ENCODE measurements at regions not wholly inside any gene's neighbourhood (a gene's known extent, or its start where the extent isn't known, plus 50 kb on each side); places are given as distances from the start of the nearest gene placed in this dataset.

GRCh38 chr7:56483861-56484550 lies 367.8 kb upstream of the NUPR2 start:
- no peaks in the 10 kb centered on the region for H3K36me3 ChIP-seq
- TF ChIP-seq CTCF (IDR thresholded peaks at IDR 0.05) (no peak), POLR2A (IDR thresholded peaks at IDR 0.05) (no peak)
- no peak overlapping the region for H3K4me3 ChIP-seq
- intact Hi-C loops (cut with DNase I) = no loop called here
- H3K4me1 ChIP-seq = no peaks in the 10 kb centered on the region
- DNase-seq = no peak
- 73 to 83% methylated on average over 10 to 11 of the region's 40 CpGs for WGBS, 2 donors
- no peaks in the 10 kb centered on the region for H3K27me3 ChIP-seq
- no peak overlapping the region for H3K27ac ChIP-seq
- peaks cover 0 to 86% (median 27%) of the 10 kb centered on the region in 3 donors for H3K9me3 ChIP-seq

GRCh38 chr7:56483153-56483552 lies 366.9 kb upstream of the NUPR2 start:
- no peaks in the 10 kb centered on the region for H3K27me3 ChIP-seq
- H3K4me3 ChIP-seq = no peak overlapping the region
- WGBS, 2 donors = 70 to 80% methylated on average over 8 to 22 of the region's 22 CpGs
- no peak for DNase-seq
- no peaks in the 10 kb centered on the region for H3K4me1 ChIP-seq
- no peak overlapping the region for H3K27ac ChIP-seq
- TF ChIP-seq CTCF (IDR thresholded peaks at IDR 0.05) = no peak
- no peak for TF ChIP-seq POLR2A (IDR thresholded peaks at IDR 0.05)
- peaks cover 0 to 88% (median 36%) of the 10 kb centered on the region in 3 donors for H3K9me3 ChIP-seq
- intact Hi-C loops (cut with DNase I) = no loop called here
- H3K36me3 ChIP-seq = no peaks in the 10 kb centered on the region

DNA sequence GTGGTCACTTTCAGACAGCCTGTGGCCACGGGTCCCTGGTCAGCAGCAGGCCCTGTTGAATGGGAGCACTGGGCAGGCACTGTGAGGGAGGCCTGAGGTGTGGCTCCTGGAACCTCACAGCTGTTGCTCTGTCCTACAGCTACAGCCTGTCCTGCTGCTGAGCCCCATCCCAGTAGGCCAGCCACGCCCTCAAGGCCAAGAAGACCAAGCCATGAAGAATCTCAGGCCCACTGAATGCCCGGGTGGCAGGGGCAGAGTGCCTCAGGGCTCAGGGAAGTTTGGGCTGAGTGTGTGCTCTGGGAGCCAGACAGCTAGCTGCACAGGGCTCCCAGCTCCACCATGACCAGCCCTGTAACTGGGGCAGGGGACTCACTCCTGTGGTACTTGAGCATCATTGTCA lies 363.5 kb upstream of the NUPR2 start:
- Histone ChIP-seq H3K27me3 (no peaks in the 10 kb centered on the region), H3K4me1 (no peaks in the 10 kb centered on the region), H3K36me3 (no peaks in the 10 kb centered on the region), H3K4me3 (no peak overlapping the region), H3K9me3 (peaks cover 0 to 95% (median 56%) of the 10 kb centered on the region in 3 donors), H3K27ac (no peak overlapping the region)
- WGBS, 2 donors = 40% methylated on average over 1 of the region's 3 CpGs; no CpG with 5 or more reads in 1 of the 2 donors
- no peak for TF ChIP-seq CTCF (IDR thresholded peaks at IDR 0.05)
- TF ChIP-seq POLR2A (IDR thresholded peaks at IDR 0.05) = no peak
- intact Hi-C loops (cut with DNase I) = no loop called here
- no peak for DNase-seq

GRCh38 chr7:56479136-56479535 lies 362.9 kb upstream of the NUPR2 start:
- Histone ChIP-seq H3K9me3 (peaks cover 0 to 95% (median 56%) of the 10 kb centered on the region in 3 donors), H3K27ac (no peak overlapping the region), H3K4me3 (no peak overlapping the region), H3K36me3 (no peaks in the 10 kb centered on the region), H3K27me3 (no peaks in the 10 kb centered on the region), H3K4me1 (no peaks in the 10 kb centered on the region)
- no peak for DNase-seq
- intact Hi-C loops (cut with DNase I) = no loop called here
- TF ChIP-seq POLR2A (IDR thresholded peaks at IDR 0.05) (no peak), CTCF (IDR thresholded peaks at IDR 0.05) (no peak)
- 20% methylated on average over 1 of the region's 2 CpGs; no CpG with 5 or more reads in 1 of the 2 donors for WGBS, 2 donors

GRCh38 chr7:56474271-56474670 lies 358.1 kb upstream of the NUPR2 start:
- 8 to 42% methylated on average over 1 to 6 of the region's 6 CpGs for WGBS, 2 donors
- intact Hi-C loops (cut with DNase I) = no loop called here
- H3K4me3 ChIP-seq = no peak overlapping the region
- no peak for DNase-seq
- H3K9me3 ChIP-seq = peaks cover 0 to 97% (median 57%) of the 10 kb centered on the region in 3 donors
- H3K36me3 ChIP-seq = no peaks in the 10 kb centered on the region
- H3K27ac ChIP-seq = no peak overlapping the region
- no peaks in the 10 kb centered on the region for H3K27me3 ChIP-seq
- TF ChIP-seq CTCF (IDR thresholded peaks at IDR 0.05) = no peak
- TF ChIP-seq POLR2A (IDR thresholded peaks at IDR 0.05) = no peak
- H3K4me1 ChIP-seq = no peaks in the 10 kb centered on the region

All from esophagus squamous epithelium (tissue), 5 donors.